ENCODE measurements at regions not wholly inside any gene's neighbourhood (a gene's known extent, or its start where the extent isn't known, plus 50 kb on each side); places are given as distances from the start of the nearest gene placed in this dataset.
"Not testable (repeated sequence)": the region's sequence is repeated elsewhere in the genome, so short reads cannot be mapped to it uniquely, and the experiment has no call there.

DNA sequence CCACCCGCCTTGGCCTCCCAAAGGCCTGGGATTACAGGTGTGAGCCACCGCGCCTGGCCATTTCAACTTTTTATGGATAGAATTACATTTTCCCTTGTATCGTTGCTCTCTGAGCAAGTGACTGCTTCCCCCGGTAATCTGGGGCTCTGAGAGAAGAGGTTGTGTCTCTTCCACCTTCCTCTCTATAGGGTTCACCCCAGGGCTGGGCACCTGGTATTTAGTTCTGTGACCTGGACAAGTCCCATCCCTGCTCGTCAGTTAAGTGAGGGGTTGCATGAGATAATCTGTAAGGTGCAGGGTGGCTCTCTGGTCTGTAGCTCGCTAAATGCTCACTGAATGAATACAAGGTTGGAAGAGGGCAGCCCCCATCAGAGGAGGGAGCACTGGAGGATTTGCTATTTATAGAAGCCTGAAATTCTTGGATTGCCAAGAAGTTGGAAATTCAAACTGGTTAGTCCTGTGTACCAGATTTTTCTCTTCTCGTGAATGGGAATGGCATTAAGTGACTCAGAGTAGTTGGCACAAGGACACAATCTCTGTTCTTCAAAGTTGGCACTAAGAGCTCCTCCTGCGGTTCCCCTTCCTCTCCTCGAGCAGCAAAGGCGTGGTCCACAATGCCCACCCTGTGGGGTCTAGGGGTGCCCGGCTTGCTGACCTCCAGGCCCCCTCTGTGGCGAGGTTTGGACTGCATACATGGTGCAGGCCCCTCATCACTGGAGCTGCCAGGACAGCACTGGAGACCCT is 68.1 kb upstream of the DLG1 start:
- no peak for DNase-seq

DNA sequence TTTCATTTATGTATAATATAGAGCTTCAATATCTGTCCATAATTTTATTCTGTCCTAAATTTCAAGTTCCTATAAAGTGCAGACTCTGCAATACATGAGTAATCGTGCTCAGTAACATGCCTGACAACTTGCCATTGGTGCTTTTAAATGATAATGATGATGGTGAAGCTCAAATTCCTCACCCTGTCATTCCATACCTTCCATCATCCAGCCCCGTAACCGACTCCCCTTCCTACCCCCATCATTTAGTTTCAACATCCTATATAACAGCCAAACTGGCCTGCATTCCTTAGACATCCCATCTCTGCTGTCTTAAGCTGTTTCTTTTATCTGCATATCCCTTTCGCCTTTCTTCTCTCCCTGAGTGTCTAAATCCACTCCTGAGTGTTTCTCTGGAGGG is 67.2 kb upstream of the DLG1 start:
- DNase-seq: no peak

DNA sequence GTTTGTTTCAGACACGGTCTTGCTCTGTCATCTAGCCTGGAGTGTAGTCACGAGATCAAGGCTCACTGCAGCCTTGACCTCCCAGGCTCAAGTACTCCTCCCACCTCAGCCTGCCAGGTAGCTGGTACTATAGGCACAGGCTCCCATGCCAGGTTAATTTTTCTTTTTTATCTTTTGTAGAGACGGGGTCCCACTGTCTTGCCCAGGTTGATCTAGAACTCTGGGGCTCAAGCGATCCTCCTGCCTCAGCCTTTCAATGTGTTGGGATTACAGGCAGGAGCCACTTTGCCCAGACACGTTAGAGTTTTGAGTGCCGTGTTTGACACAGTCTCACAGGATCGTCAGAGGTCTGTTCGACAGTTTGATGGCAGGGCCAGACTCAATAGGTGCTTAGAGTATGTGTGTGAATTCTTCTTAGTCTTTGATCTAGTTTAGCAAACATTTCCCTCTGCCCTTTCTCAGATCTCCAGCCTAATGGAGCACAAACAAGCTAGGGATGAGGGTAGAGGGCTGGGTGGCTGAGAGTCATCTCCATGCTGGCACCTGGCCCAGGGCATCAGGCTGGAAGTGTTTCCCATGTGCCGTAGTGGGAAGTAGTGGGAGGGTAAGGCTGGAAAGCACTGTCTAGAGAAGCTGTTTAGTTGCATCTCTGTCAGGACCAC is 66.1 kb upstream of the DLG1 start:
- DNase-seq: no peak

DNA sequence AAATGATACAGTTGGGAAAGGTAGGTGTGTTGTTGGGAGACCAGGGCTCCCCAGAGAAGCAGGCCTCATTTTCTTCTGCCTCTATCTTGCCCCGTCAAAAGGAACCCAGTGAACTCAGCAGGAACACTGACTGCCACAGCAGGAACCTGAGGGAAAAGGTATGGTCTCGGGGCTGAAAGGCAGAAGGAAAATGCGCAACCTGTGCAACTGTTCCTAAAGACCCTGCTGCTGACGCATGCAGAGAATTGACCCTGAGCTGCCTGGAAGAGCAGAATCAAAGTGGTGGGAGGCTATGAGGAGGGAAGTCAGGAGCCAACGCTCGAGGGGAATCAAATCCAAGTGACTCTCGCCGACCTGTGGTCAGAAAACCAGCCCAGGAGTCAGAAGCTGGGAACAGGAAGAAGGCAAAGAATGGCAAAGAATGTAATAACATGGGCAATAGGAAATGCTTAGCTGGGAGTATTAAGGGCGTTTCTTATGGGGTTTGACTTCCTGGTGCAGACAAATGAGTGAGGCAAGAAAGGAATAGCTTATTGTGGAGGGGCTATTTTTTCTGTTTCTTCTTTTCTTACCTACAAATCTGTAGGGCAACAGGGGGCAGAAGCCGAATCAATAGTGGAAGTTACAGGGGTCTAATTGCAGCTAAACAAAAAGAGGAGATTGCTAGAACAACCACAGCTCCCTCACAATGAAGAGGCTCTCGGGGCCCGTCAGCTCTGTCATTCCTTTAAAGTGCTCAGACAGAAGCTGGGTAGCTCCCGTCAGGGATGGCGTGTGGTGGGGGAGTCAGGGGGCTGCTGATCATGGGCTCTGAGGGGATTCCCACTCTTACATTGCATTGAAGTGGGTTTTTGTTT is 65.4 kb upstream of the DLG1 start:
- no peak for DNase-seq

DNA sequence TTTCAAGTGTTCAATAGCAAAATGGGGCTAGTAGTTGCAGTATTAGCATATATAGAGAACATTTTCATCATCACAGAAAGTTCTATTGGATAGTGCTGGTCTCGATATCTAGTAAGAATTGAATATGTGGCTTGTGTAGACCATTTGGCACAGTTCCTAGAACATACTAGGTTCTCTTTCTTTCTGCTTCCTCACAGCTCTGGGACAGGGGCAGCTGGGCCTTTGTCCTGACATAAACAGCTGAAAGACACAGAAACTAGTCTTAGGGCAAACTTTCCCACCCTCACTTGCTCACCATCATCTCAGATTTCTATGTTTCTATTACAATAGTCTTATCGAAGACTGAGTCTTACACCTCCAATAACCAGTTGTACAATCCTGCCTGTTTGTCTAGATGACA is 63.7 kb upstream of the DLG1 start:
- no peak for DNase-seq

DNA sequence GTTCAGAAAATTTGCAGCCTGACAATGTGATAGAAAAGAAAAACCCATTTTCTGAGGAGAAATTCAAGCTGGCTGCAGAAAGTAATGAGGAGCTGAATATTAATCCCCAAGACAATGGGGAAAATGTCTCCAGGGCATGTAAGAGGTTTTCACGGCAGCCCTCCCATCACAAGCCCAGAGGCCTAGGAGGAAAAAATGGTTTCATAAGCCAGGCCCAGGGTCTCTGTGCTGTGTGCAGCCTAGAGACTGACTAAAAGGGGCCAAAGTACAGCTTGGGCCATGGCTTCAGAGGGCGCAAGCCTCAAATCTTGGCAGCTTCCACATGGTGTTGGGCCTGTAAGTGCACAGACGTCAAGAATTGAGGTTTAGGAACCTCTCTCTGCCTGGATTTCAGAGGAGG is 61.7 kb upstream of the DLG1 start:
- DNase-seq: not testable (repeated sequence)

DNA sequence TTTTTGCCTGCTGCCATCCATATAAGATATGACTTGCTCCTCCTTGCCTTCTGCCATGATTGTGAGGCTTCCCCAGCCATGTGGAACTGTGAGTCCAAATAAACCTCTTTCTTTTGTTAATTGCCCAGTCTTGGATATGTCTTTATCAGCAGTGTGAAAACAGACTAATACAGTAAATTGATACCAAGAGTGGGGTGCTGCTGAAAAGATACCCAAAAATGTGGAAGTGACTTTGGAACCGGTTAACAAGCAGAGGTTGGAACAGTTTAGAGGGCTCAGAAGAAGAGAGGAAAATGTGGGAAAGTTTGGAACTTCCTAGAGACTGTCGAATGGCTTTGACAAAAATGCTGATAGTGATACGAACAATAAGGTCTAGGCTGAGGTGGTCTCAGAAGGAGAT is 61.1 kb upstream of the DLG1 start:
- DNase-seq: not testable (repeated sequence)

DNA sequence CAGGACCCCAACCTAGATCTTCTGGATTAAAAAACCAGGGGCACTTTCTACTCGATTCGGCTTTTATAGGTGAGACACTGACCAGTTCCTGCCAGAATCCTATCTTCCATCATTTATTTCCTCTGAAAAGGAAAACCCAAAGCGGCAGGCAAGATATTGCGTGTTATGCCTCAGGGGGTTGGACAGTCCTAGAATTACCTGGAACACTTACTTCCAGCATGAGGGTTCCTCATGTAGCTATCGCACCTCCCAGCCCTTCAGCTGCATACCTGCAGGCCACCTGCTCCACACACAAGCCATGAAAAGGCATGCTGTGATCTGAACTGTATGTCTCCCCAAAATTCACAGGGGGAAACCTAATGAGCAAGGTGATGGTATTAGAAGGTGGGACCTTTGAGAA is 58.3 kb upstream of the DLG1 start:
- no peak for DNase-seq

DNA sequence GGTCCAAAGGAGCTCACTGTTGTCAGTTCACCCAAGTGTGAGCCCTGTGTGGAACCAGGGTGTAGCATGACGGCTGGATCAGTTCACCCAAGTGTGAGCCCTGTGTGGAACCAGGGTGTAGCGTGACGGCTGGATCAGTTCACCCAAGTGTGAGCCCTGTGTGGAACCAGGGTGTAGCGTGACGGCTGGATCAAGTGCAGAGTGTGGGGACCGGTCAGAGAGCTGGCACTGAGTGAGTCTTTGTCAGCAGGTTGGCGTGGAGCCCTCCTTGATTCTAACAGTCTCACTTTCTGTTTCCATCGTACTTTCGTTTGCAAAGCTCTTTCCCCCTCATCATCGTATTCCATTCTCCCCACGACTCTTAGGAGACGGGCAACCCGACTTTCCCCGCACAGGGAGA is 57.9 kb upstream of the DLG1 start:
- DNase-seq: no peak

DNA sequence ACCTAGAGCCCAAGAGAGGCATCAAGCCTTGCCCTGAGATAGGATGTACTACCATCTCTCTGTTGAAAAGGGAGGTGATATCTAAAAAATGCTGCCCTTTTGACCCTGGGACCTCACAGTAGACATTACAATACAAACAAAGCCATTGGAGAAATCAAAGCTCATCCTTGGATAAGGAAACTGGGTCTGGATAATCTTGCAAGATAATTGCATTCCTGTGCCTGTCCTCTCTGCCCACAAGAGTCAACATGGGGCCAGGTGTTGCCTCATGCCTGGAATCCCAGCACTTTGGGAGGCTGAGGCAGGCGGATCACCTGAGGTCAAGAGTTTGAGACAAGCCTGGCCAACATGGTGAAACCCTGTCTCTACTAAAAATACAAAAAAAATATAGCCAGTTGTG is 57.3 kb upstream of the DLG1 start:
- DNase-seq: no peak

DNA sequence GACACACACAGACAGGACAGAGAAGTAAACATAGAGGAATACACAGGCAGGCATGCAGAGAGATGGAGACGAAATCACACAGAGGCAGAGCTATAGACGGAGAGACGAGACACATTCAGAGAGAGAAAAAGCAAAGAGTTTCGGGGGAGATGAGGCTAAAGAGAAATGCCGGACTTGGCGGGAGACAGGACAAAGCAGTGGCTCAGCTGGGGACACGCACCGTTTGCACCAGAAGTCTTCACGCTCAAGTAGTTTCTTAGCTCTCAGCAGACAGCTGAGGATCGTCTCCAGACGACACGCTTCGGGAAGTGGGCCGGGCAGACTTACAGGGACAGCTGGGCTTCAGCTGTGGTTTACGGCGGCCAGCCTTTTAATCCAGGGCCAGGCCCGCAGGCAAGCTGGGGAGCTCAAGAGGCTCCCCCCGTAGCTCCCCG is 56.2 kb upstream of the DLG1 start:
- DNase-seq: no peak

DNA sequence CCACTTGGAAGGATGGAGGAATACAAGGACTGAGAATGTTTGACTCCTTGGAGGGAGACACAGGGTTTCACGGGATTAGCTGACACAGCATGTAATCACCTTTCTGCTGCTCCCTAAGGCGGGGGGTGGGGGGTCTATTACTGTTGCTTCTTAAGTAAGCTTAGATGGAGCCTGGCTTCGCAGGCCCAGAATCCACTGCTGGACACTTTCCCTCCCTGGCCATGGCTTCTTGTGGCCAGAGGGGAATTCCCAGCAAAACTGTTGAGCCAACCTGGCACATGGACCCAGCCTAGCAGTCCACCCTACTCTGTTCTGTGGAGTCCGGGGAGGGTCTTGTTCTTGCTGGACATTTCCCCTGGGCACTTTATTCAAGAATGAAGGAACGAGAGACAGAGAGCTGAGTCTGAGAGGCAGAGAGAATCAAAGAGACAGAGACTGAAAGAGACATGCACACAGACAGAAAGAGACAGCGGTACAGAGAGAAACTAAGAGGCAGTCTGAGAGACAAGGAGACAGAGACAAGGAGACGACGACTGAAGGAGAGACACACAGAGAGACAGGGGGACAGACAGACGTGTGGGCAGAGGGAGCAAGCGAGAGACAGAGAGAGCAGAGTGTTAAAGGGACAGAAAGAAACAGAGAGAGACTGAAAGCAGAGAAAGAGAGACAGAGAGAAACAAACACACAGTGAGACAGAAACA is 55.6 kb upstream of the DLG1 start:
- DNase-seq: no peak

DNA sequence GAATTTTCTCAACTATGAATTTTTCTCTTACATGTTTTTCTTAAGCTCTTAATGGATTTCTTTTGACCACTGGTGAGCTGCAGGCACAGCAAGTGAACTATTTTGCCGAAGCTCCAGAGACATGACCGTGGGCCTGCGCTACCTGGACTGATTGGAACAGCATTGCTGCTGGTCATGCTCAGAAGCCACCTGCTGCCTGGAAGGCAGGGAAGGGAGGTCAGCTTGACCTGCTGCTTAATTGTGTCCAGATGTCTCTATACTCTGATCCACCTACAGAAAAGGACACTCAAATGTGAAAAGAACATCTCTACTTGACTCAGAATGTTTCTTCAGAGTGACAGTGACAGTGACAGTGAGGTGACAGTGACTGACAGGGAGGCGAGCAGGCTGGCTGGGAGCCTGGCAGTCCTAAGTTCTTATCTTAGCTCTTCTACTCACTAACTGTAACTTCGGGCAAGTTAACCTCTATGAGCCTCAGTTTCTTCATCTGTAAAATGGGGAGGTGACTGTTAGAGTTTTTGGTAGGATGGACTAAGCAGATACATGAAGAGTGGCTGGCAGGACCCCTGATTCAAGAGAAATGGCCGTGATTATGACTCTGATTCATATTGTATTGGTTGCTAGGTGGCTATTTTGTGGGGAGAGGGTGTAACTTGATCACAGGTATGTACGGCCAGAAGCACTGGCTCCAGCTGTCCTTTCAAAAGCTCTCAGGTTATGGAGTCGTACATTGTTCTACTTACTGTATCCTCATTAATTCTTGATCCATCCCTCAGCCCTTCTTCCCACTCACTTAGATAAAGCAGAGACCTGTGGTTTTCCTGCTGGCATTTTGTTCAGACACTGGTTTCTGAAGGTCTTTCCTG is 54.8 kb upstream of the DLG1 start:
- DNase-seq: no peak

DNA sequence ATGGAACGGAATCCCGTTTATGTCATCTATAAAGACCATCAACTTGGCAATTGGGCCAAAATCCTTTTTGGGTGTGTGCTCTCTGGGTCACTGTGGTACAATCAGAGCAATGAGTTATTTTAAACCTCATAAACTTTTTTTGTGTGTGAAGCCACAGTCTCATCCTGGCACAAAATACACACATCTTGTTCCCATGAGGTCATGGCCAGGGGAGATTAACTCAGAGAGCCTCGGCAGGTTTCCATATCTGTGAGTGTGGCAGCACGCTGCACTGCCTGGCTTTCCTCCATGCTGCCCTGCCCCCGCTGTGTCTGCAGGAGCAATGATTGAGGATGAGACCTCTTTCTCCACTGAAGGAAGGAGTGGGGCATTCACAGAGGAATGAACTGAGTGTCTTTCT is 54.0 kb upstream of the DLG1 start:
- no peak for DNase-seq

DNA sequence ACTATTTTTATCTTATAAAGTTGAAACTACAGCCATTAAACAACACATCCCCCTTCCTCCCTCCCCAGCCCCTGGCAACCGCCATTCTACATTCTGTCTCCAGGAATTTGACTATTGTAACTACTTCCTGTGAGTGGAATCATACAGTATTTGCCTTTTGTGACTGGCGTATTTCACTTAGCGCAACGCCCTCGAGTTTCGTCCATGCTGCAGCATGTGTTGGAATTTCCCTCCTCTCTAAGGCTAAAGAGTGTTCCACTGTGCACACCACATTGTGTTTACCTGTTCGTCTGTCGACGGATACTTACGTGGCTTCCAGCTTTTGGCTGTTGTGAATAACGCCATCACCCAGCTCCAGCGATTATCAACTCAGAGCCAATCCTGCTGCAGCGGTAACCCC is 52.0 kb upstream of the DLG1 start:
- no peak for DNase-seq

DNA sequence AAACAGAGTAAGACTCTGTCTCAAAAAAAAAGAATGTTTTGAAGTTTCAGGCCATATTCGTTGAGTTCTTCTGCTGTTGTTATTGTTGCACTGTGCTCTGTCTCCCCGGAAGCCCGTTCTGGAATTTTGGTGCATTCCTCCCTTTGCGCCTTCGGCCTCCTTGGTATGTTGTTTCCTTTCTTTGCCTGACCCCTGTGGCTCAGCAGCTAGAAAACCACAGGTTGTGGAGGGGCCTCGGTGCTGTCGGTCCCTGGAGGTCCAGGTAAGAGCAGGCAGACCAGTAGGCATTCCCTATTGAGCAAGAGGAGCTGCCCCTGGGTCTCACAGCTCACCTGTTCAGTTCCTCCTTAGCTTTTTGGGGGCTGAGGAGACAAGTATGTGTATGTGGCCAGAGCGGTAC is 51.0 kb upstream of the DLG1 start:
- no peak for DNase-seq
